ENCODE measurements at regions not wholly inside any gene's neighbourhood (a gene's known extent, or its start where the extent isn't known, plus 50 kb on each side); places are given as distances from the start of the nearest gene placed in this dataset.

DNA sequence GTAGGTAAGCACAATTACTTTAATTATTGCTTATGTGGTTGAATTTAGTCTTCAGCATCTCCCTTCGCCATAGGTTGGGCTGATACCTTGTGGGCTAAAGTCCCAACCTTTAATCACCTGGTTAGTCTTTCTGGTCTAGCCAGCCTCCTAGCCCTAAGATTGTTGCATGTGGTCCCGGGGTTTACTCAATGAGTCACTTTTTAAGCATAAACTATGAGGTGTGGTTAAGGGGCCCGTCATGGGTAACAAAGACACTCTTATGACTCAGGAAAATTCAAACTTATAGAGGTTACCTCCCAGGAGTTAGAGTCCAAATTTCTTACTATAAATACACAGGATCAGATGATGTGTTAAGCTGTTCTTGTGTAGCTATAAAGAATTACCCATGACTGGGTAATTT is 841.6 kb downstream of the TRIB2 start:
- TF ChIP-seq EZH2 (IDR thresholded peaks at IDR 0.05; ENCODE audit: borderline replicate concordance, insufficient read depth, low read depth, low read length, poor library complexity, severe bottlenecking): no peak
- TF ChIP-seq, protein P1, sequence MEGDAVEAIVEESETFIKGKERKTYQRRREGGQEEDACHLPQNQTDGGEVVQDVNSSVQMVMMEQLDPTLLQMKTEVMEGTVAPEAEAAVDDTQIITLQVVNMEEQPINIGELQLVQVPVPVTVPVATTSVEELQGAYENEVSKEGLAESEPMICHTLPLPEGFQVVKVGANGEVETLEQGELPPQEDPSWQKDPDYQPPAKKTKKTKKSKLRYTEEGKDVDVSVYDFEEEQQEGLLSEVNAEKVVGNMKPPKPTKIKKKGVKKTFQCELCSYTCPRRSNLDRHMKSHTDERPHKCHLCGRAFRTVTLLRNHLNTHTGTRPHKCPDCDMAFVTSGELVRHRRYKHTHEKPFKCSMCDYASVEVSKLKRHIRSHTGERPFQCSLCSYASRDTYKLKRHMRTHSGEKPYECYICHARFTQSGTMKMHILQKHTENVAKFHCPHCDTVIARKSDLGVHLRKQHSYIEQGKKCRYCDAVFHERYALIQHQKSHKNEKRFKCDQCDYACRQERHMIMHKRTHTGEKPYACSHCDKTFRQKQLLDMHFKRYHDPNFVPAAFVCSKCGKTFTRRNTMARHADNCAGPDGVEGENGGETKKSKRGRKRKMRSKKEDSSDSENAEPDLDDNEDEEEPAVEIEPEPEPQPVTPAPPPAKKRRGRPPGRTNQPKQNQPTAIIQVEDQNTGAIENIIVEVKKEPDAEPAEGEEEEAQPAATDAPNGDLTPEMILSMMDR (IDR thresholded peaks at IDR 0.05): no peak

All from B cell (primary cell).